Pancreas (tissue), 10 donors: ENCODE measurements at regions not wholly inside any gene's neighbourhood (a gene's known extent, or its start where the extent isn't known, plus 50 kb on each side); places are given as distances from the start of the nearest gene placed in this dataset.

Source experiments
- ATAC-seq, 4 donors: fragments of 200-7000 bp; cut with Tn5 transposase; one replicate each; pipeline versions ENCODE4 v1.8.0 to v1.9.1; 2020; ENCODE audit warnings: mild to moderate bottlenecking in 4 of 4, moderate library complexity in 4 of 4
- DNase-seq, 6 donors: peaks; one replicate each; pipeline ENCODE4 v3.0.0-alpha.2; 2020
- FAIRE-seq: peaks from 2 replicates; lab custom pipeline; 2012; peaks lifted over from hg19 to GRCh38; lab: Jason Lieb, UNC
- H3K27ac ChIP-seq, 4 donors: fragments of 200-600 bp; sonication (generic); 1 replicate in 3 of 4; 2 replicates in 1 of 4; pipeline versions ENCODE4 v1.5.0 to v1.8.0; 2020
- H3K27me3 ChIP-seq, 4 donors: fragments of 200-600 bp; one replicate each; pipeline ENCODE4 v1.8.0; 2021
- H3K36me3 ChIP-seq, 3 donors: fragments of 200-600 bp; sonication (generic) in 1 of 3; one replicate each; pipeline versions ENCODE4 v1.5.0 to v1.8.0; 2020 to 2021
- H3K4me1 ChIP-seq, 3 donors: fragments of 200-600 bp; one replicate each; pipeline ENCODE4 v1.8.0; 2021
- H3K4me3 ChIP-seq, 4 donors: fragments of 200-600 bp; sonication (generic) in 2 of 4; one replicate each; pipeline versions ENCODE4 v1.5.0 to v1.8.0; 2020 to 2021
- H3K9me3 ChIP-seq, 4 donors: fragments of 200-600 bp; one replicate each; pipeline ENCODE4 v1.8.0; 2021
- CTCF ChIP-seq, 4 donors: fragments of 200-600 bp; sonication (generic) in 3 of 4; IDR thresholded peaks; one replicate each; pipeline versions ENCODE4 v1.5.0 to v1.8.0; 2021; ENCODE audit warnings: antibody characterized with exemption in 4 of 4
- WGBS, 2 donors: extraction: QIAGEN DNeasy Blood & Tissue Kit; methylation state at CpG; one replicate each; pipeline ENCODE4 v1.1.7; 2013; 5-methylcytosine and 5-hydroxymethylcytosine counted together
- intact Hi-C, 3 donors: fragments of 100-400 bp; cut with DNase I; formaldehyde crosslinking; loops; one replicate each; pipeline versions ENCODE4 v1.11.1 to v1.14.2; 2022
- donor health status: healthy with polysubstance abuse.
- donor health status: DM: no; HTN: no; CAD: no; lungs with moderate emphysema.
- donor health status: DM: no; HTN: no; CAD: no.
- donor health status: control.
- donor health status: control.
- donor health status: Bipolar disorder and iron deficiency.
- donor health status: DM: yes; HTN: yes; CAD: no.
- donor health status: DM: no; HTN: no; CAD: no.
- donor health status: DM: no; HTN: no; CAD: no.
- donor health status: DM: yes; HTN: yes; CAD: no.

GRCh38 chr12:125243811-125244210 lies 178.6 kb downstream of the AACS start:
- intact Hi-C loops, result no loop called here
- TF ChIP-seq CTCF (IDR thresholded peaks at IDR 0.05), result no peak
- no peak for ATAC-seq
- Histone ChIP-seq H3K4me1 (no peaks in the 10 kb centered on the region), H3K9me3 (no peaks in the 10 kb centered on the region), H3K36me3 (no peaks in the 10 kb centered on the region), H3K27ac (no peak overlapping the region), H3K27me3 (no peaks in the 10 kb centered on the region), H3K4me3 (no peak overlapping the region)
- WGBS, 2 donors, result 53 to 58% methylated on average over 11 of the region's 11 CpGs
- no peak for FAIRE-seq
- DNase-seq, result no peak

- H3K4me1 ChIP-seq, result no peaks in the 10 kb centered on the region
- H3K9me3 ChIP-seq, result no peaks in the 10 kb centered on the region
- no peak overlapping the region for H3K4me3 ChIP-seq
- intact Hi-C loops, result no loop called here
- H3K27ac ChIP-seq, result no peak overlapping the region
- no peak for ATAC-seq
- no peak for DNase-seq
- no peak for TF ChIP-seq CTCF (IDR thresholded peaks at IDR 0.05)
- no peak for FAIRE-seq
- no peaks in the 10 kb centered on the region for H3K36me3 ChIP-seq
- 80 to 90% methylated on average over 8 of the region's 8 CpGs for WGBS, 2 donors
- no peaks in the 10 kb centered on the region for H3K27me3 ChIP-seq
Measured at GRCh38 chr12:125244338-125244737, 179.1 kb downstream of the AACS start.

GRCh38 chr12:125245581-125246557 lies 180.6 kb downstream of the AACS start:
- FAIRE-seq, result no peak
- intact Hi-C loops, result no loop called here
- no peak for TF ChIP-seq CTCF (IDR thresholded peaks at IDR 0.05)
- no peak overlapping the region for H3K4me3 ChIP-seq
- no peak for DNase-seq
- WGBS, 2 donors, result 27 to 29% methylated on average over 21 of the region's 21 CpGs
- H3K27ac ChIP-seq, result no peak overlapping the region
- ATAC-seq, result no peak
- no peaks in the 10 kb centered on the region for H3K9me3 ChIP-seq
- H3K4me1 ChIP-seq, result no peaks in the 10 kb centered on the region
- H3K27me3 ChIP-seq, result no peaks in the 10 kb centered on the region
- no peaks in the 10 kb centered on the region for H3K36me3 ChIP-seq

- ATAC-seq (no peak), DNase-seq (no peak), FAIRE-seq (no peak)
- intact Hi-C loops, result no loop called here
- Histone ChIP-seq H3K27me3 (no peaks in the 10 kb centered on the region), H3K27ac (no peak overlapping the region), H3K4me3 (no peak overlapping the region), H3K9me3 (no peaks in the 10 kb centered on the region), H3K4me1 (no peaks in the 10 kb centered on the region), H3K36me3 (no peaks in the 10 kb centered on the region)
- TF ChIP-seq CTCF (IDR thresholded peaks at IDR 0.05), result no peak
- WGBS, 2 donors, result 87 to 91% methylated on average over 7 of the region's 7 CpGs
Measured at GRCh38 chr12:125247477-125247876, 182.2 kb downstream of the AACS start.
